IPS-15b (cell line): ENCODE measurements at regions not wholly inside any gene's neighbourhood (a gene's known extent, or its start where the extent isn't known, plus 50 kb on each side); places are given as distances from the start of the nearest gene placed in this dataset.

Experiments used
- H3K27me3 ChIP-seq: one replicate; pipeline ENCODE4 v1.6.1; 2013; ENCODE audit warnings: low read length; ENCODE audit not compliant: control insufficient read depth, insufficient read depth
- H3K36me3 ChIP-seq: one replicate; pipeline ENCODE4 v1.6.1; 2013; ENCODE audit warnings: low read length; ENCODE audit not compliant: control insufficient read depth, insufficient read depth
- H3K4me1 ChIP-seq: one replicate; pipeline ENCODE4 v1.6.1; 2013; ENCODE audit warnings: mild to moderate bottlenecking, low read length; ENCODE audit not compliant: control insufficient read depth, insufficient read depth
- H3K4me3 ChIP-seq: one replicate; pipeline ENCODE4 v1.5.1; 2013; ENCODE audit warnings: low read depth, low read length
- H3K9ac ChIP-seq: one replicate; pipeline ENCODE4 v1.6.1; 2013; ENCODE audit warnings: low read depth, mild to moderate bottlenecking, low read length
- H3K9me3 ChIP-seq: one replicate; pipeline ENCODE4 v1.6.1; 2013; ENCODE audit warnings: mild to moderate bottlenecking, low read length; ENCODE audit not compliant: control insufficient read depth, insufficient read depth

GRCh38 chr12:65748332-65748731 lies 76.0 kb upstream of the HMGA2 start:
- Histone ChIP-seq H3K9me3 (no peaks in the 10 kb centered on the region), H3K27me3 (peaks cover 5% of the 10 kb centered on the region), H3K36me3 (no peaks in the 10 kb centered on the region), H3K4me1 (no peaks in the 10 kb centered on the region), H3K4me3 (no peak overlapping the region), H3K9ac (no peak overlapping the region)

GRCh38 chr12:65754290-65754689 lies 70.0 kb upstream of the HMGA2 start:
- no peaks in the 10 kb centered on the region for H3K9me3 ChIP-seq
- peaks cover 15% of the 10 kb centered on the region for H3K4me1 ChIP-seq
- H3K4me3 ChIP-seq = no peak overlapping the region
- H3K36me3 ChIP-seq = no peaks in the 10 kb centered on the region
- no peaks in the 10 kb centered on the region for H3K27me3 ChIP-seq
- H3K9ac ChIP-seq = no peak overlapping the region

GRCh38 chr12:65754744-65755595 lies 69.3 kb upstream of the HMGA2 start:
- no peaks in the 10 kb centered on the region for H3K27me3 ChIP-seq
- no peak overlapping the region for H3K4me3 ChIP-seq
- no peak overlapping the region for H3K9ac ChIP-seq
- no peaks in the 10 kb centered on the region for H3K9me3 ChIP-seq
- H3K4me1 ChIP-seq = peaks cover 15% of the 10 kb centered on the region
- no peaks in the 10 kb centered on the region for H3K36me3 ChIP-seq

GRCh38 chr12:65755596-65755978 lies 68.7 kb upstream of the HMGA2 start:
- H3K4me3 ChIP-seq = no peak overlapping the region
- no peaks in the 10 kb centered on the region for H3K36me3 ChIP-seq

GRCh38 chr12:65756267-65756666 lies 68.0 kb upstream of the HMGA2 start:
- H3K9ac ChIP-seq = no peak overlapping the region
- no peaks in the 10 kb centered on the region for H3K27me3 ChIP-seq
- H3K4me3 ChIP-seq = no peak overlapping the region
- H3K36me3 ChIP-seq = no peaks in the 10 kb centered on the region
- H3K9me3 ChIP-seq = no peaks in the 10 kb centered on the region
- peaks cover 27% of the 10 kb centered on the region for H3K4me1 ChIP-seq

More at GRCh38 chr12:65755596-65755978, 68.7 kb upstream of the HMGA2 start:
- Histone ChIP-seq H3K9me3 (no peaks in the 10 kb centered on the region), H3K4me1 (peaks cover 21% of the 10 kb centered on the region), H3K27me3 (no peaks in the 10 kb centered on the region), H3K9ac (no peak overlapping the region)

GRCh38 chr12:65756956-65757511 lies 67.2 kb upstream of the HMGA2 start:
- no peaks in the 10 kb centered on the region for H3K36me3 ChIP-seq
- peaks cover 33% of the 10 kb centered on the region for H3K4me1 ChIP-seq
- H3K4me3 ChIP-seq = no peak overlapping the region
- H3K27me3 ChIP-seq = no peaks in the 10 kb centered on the region
- H3K9me3 ChIP-seq = no peaks in the 10 kb centered on the region
- no peak overlapping the region for H3K9ac ChIP-seq

- H3K4me1 ChIP-seq = peaks cover 35% of the 10 kb centered on the region
- H3K36me3 ChIP-seq = no peaks in the 10 kb centered on the region
- H3K9ac ChIP-seq = no peak overlapping the region
- H3K27me3 ChIP-seq = no peaks in the 10 kb centered on the region
- H3K9me3 ChIP-seq = no peaks in the 10 kb centered on the region
- H3K4me3 ChIP-seq = no peak overlapping the region
Observed at GRCh38 chr12:65758401-65758800, 65.9 kb upstream of the HMGA2 start.

GRCh38 chr12:65759735-65760134 lies 64.5 kb upstream of the HMGA2 start:
- H3K4me3 ChIP-seq = no peak overlapping the region
- no peaks in the 10 kb centered on the region for H3K27me3 ChIP-seq
- no peaks in the 10 kb centered on the region for H3K9me3 ChIP-seq
- H3K9ac ChIP-seq = no peak overlapping the region
- no peaks in the 10 kb centered on the region for H3K36me3 ChIP-seq
- peaks cover 27% of the 10 kb centered on the region for H3K4me1 ChIP-seq

GRCh38 chr12:65761301-65761700 lies 63.0 kb upstream of the HMGA2 start:
- H3K27me3 ChIP-seq = no peaks in the 10 kb centered on the region
- no peak overlapping the region for H3K4me3 ChIP-seq
- peaks cover 20% of the 10 kb centered on the region for H3K4me1 ChIP-seq
- H3K9me3 ChIP-seq = no peaks in the 10 kb centered on the region
- no peak overlapping the region for H3K9ac ChIP-seq
- no peaks in the 10 kb centered on the region for H3K36me3 ChIP-seq

- Histone ChIP-seq H3K36me3 (no peaks in the 10 kb centered on the region), H3K4me3 (no peak overlapping the region), H3K9ac (no peak overlapping the region), H3K27me3 (no peaks in the 10 kb centered on the region), H3K4me1 (peaks cover 20% of the 10 kb centered on the region), H3K9me3 (no peaks in the 10 kb centered on the region)
Observed at GRCh38 chr12:65764325-65764724, 60.0 kb upstream of the HMGA2 start.

GRCh38 chr12:65765436-65765813 lies 58.9 kb upstream of the HMGA2 start:
- Histone ChIP-seq H3K4me3 (no peak overlapping the region), H3K9ac (no peak overlapping the region), H3K27me3 (no peaks in the 10 kb centered on the region), H3K36me3 (no peaks in the 10 kb centered on the region), H3K4me1 (peaks cover 15% of the 10 kb centered on the region), H3K9me3 (no peaks in the 10 kb centered on the region)

- H3K4me1 ChIP-seq = no peaks in the 10 kb centered on the region
- no peak overlapping the region for H3K9ac ChIP-seq
- no peaks in the 10 kb centered on the region for H3K9me3 ChIP-seq
- no peaks in the 10 kb centered on the region for H3K36me3 ChIP-seq
- H3K4me3 ChIP-seq = no peak overlapping the region
- no peaks in the 10 kb centered on the region for H3K27me3 ChIP-seq
Observed at GRCh38 chr12:65769880-65770279, 54.4 kb upstream of the HMGA2 start.
